ENCODE measurements at regions not wholly inside any gene's neighbourhood (a gene's known extent, or its start where the extent isn't known, plus 50 kb on each side); places are given as distances from the start of the nearest gene placed in this dataset.
A peak's percentile ranks its signal among the peaks of the same experiment; 100 is the strongest.
"Not testable (repeated sequence)": the region's sequence is repeated elsewhere in the genome, so short reads cannot be mapped to it uniquely, and the experiment has no call there.

DNA sequence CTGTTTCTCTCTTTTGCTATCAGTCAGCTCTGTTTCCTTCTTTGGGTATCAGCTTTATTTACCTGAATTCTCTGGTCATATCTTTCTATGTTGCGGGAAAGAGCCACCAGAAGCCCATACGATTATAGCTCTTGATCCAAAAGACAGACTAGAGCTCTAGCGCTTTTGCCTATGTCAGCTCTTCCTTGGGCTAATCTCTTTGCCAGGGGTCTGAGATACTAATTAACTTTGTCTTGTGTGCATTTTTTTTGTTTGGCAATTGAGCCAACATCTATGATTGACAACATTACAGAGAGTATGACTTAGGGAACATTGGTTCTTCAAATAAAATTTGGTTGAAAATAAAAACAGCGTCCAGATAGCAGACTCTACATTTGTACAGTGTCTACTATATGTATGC is 603.0 kb downstream of the KCTD16 start:
- no peak for DNase-seq

- DNase-seq, result no peak
These were observed 601.1 kb downstream of the KCTD16 start for GRCh38 chr5:144771802-144772201.

GRCh38 chr5:144742361-144742760 is 571.7 kb downstream of the KCTD16 start:
- peak; percentile 7 for DNase-seq

DNA sequence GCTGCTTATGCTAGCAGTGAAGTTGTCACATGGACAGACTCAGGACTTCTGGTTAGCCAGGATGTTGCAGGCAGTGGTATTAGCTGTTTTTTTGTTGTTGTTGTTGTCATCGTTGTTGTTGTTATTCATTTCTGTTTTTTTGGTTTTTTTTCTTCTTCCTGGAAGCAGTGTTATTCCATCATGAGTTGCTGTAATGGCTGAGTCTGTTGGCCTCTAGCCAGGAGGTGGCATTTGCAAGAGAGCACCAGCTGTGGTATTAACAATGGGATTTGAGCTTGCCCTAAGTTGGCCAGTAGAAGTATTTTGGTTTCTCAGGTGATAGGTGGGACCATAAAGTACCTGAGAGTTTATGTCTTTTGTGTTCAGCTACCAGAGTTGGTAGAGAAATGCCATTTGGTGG is 561.1 kb downstream of the KCTD16 start:
- no peak for DNase-seq

DNA sequence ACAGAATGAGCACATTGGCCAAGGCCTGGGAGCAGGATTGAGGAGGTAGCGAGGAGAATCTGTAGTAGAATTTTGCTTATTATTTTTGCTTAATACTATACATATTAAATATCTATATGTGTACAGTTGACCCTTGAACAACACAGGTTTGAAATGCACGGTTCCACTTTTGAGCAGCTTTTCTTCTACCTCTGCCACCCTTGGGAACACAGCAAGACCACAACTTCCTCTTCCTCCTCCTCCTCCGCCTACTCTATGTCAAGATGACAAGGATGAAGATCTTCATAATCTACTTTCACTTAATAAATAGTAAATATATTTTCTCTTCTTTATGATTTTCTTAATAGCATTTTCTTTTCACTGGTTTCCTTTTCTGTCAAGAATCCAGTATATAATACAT is 541.4 kb downstream of the KCTD16 start:
- no peak for DNase-seq

GRCh38 chr5:144711172-144711571 is 540.5 kb downstream of the KCTD16 start:
- no peak for DNase-seq

DNA sequence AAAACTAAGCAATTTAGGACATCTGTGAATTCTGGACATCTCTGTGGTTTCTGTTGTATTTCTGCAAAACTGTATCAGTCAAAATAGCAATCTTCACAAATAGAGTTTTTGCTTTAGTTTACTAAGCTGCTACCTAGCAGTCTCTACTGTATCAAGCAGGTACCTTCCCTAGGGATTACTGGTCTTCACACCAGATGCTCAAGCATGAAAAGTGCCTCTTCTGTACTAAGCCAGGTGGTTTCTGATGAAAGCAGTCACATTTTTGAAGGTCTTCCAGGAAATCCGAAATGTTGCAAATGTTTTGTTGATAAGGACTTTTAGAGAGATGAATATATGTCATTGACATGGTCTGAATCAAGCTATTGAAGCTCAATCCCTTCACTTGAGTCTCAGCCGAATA is 540.0 kb downstream of the KCTD16 start:
- DNase-seq, result no peak

- no peak for DNase-seq
These were observed 533.1 kb downstream of the KCTD16 start for GRCh38 chr5:144703776-144704175.

DNA sequence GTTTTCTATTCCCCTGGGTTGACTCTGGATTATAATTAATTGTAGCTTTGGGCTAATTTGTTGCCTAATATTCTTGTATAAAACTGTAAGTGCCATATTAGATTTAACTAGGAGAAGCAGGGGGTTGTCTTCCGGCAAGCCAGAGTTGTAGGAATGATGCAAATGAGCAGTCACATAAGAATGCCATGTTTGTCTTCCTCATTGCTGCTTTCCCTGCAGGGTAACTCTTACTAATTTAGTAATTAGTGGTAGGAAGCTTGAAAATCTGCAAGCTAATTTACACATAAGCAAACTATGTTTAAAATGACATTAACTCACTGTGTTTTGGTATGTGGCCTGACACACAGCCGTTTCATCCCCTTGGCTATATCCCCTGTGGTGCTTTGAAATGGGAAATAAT is 527.8 kb downstream of the KCTD16 start:
- no peak for DNase-seq

DNA sequence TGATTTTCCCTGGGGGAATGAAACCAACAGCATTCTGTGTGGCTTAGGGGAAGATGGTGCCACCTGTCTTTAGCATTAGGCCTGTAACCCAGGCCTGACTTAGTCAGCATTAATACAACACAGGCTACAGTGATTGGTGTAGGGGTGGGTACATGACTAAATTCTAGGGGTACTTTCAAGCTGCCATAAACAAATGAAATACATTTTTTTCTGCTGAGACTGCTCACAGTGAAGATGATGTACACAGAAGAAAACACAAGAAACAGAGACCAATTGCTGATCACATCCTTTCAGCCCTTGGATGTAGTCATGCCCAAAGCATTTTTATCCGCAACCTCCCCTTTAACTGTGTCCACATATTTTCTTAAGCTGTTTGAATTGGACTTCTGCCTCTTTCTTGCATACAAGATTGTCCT is 527.2 kb downstream of the KCTD16 start:
- no peak for DNase-seq

DNA sequence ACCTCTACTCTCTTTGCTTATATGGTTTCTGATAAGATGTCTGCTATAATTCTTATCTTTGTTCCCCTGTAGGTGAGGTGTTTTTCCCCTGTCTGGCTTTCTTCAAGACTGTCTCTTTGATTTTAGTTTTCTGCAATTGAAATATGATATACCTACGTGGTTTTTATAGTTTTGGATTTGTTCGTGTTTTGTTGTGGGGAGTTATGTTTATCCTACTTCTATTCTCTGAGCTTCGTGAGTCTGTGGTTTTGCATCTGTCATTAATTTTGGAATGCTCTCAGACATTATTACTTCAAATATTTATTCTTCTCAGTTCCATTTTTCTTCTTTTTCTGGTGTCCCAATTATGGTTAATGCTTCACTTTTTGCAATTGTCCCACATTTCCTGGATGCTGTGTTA is 521.3 kb downstream of the KCTD16 start:
- DNase-seq, result no peak

DNA sequence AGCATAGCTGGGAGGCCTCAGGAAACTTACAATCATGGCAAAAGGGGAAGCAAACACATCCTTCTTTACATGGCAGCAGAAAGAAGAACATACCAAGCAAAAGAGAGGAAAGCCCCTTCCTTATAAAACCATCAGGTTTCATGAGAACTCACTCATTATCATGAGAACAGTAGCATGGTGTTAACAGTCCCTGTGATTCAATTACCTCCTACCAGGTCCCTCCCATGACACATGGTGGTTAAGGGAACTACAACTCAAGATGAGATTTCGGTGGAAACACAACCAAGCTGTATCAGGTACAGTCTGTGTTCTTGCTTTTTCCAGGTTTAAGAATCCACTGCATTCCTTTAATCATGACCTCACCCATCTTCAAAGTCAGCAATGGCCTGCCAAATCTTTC is 514.2 kb downstream of the KCTD16 start:
- DNase-seq, result no peak

DNA sequence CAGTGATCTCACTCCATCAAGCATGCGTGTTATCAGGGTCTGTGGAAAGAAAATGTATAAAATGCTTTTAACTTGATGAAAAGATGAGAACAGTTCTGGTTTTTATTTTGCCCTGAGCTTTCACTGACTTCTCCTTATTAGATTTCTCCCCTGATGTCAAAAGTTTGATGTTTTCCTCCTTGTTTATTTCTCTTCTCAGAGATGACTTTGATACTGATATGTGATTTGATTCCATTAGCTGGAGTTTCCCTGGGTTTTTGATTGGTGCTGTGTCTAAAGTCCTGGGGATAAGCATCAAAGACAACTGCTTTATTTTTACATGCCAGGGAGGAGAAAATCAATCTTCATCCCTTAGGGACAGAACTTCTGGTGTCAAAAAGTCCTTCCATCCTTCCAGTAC is 510.0 kb downstream of the KCTD16 start:
- DNase-seq, result no peak

DNA sequence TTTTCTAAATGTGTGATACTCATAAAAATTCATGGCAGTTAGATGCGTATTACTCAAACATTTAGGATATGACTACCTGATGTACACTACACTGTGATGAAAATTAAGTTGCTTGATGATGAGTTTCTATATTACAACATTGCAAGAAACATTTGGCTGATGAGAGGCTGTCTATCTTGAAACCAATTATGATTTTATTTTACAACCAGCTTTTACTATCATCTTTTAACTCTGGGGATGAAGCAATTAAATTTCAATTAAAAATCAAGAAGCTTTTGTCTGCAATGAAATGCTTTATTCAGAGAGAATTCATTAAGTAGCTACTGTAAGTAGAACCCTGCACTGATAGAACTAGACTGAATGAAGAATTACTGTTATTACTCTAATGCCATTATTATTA is 500.4 kb downstream of the KCTD16 start:
- DNase-seq, result no peak

- no peak for DNase-seq
These were observed 489.1 kb downstream of the KCTD16 start for GRCh38 chr5:144659634-144660227.

DNA sequence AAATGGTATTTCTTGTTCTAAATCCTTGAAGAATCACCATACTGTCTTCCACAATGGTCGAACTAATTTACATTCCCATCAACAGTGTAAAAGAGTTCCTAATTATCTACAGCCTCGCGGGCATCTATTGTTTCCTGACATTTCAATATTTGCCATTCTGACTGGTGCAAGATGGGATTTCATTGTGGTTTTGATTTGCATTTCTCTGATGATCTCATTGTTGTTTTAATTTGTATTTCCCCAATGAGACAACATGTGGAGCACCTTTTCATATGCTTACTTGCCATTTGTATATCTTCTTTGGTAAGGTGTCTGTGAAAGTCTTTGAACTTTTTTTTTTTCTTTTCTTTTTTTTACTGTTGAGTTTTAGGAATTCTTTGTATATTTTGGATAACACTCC is 473.6 kb downstream of the KCTD16 start:
- no peak for DNase-seq

GRCh38 chr5:144638787-144639186 is 468.1 kb downstream of the KCTD16 start:
- DNase-seq, result no peak

GRCh38 chr5:144634138-144634537 is 463.5 kb downstream of the KCTD16 start:
- DNase-seq, result no peak

GRCh38 chr5:144598451-144599068 is 427.9 kb downstream of the KCTD16 start:
- peak; percentile 42 for DNase-seq

DNA sequence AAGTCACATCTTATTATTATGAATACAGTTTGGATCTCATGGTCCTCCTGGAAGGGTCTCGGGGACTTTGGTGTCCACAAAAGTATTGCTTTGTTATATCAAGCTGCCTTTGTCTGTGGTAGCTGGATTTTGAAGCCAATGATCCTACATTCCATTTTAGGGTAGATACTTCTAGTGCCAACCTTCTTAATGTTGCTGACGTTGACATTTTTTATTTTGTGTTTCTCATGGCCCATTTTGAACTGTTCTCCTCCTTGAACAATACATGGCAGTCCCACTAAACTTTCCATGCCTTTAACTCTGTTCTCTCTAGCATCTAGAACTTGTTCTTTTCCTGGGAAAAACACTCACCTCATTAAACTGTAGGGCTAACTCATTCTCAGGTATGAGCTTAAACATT is 425.8 kb downstream of the KCTD16 start:
- DNase-seq, result no peak

GRCh38 chr5:144594919-144595318 is 424.2 kb downstream of the KCTD16 start:
- no peak for DNase-seq

DNA sequence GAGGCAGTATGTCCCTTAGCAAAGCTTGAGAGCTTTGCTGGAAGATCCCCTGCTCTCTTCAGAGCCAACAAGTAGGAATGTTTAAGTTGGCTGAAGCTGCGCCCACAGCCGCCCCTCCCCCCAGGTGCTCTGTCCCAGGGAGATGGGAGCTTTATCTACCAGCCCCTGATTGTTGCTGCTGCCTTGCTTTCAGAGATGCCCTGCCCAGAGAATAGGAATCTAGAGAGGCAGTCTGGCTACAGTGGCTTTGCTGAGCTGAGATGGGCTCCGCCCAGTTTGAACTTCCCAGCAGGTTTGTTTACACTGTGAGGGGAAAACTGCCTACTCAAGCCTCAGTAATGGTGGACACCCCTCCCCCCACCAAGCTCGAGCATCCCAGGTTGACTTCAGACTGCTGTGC is 423.6 kb downstream of the KCTD16 start:
- DNase-seq, result not testable (repeated sequence)

GRCh38 chr5:144585681-144586080 is 415.0 kb downstream of the KCTD16 start:
- DNase-seq, result no peak

DNA sequence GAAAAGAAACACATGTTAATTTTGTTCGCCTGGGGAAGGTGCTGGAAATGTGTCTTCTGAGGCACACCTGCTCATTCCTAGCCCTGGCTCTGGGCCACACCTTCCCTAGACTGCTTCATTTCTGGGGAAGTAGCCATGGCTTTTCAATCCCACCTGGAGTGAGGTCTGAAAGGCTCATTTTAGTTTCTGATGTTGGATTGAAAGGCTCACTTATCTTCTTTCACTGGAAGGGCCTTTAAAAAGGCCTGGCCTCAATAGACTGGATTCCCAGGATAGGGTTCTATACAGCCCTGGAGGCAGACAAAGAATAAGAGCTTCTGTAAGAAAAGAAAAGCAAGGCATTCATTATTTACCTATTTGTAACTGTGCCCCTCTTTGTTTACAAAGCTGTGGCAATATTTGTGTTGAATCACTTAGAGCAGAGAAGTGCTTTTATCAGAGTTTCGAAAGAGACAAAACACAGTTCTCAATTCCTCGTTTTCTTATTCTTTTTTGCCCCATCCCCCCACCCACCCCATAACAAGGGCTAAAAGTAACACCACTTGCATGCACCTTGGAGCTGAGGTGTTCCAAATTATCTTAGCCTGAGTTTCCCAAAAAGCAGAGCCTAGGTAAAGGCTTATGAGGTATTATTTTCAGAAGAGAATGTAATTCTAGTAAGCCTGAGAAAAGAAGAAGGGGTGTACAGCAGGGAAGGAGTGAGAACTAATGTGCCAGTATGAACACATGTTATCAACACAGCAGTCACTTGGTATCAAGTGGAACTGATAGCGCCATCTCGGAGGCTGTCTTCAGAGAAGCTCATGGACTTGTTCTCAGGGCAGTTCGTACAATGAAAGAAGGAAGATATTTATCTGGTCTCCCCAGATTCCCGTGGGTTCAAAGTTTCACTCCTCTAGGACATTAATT is 413.1 kb downstream of the KCTD16 start:
- peak; percentile 30 for DNase-seq

Data from NCI-H774 (cell line).